ENCODE measurements at regions not wholly inside any gene's neighbourhood (a gene's known extent, or its start where the extent isn't known, plus 50 kb on each side); places are given as distances from the start of the nearest gene placed in this dataset.

- H3K4me1 ChIP-seq (ENCODE audit: control insufficient read depth, insufficient read depth, low read depth, low read length): peaks cover 4% of the 10 kb centered on the region
- no peak overlapping the region for H3K9ac ChIP-seq (ENCODE audit: low read length)
- no peak overlapping the region for H3K14ac ChIP-seq (ENCODE audit: low read length in 2 of 2)
- no peak overlapping the region for H2AK5ac ChIP-seq (ENCODE audit: low read length, severe bottlenecking)
- H4K91ac ChIP-seq (ENCODE audit: low read length): no peak overlapping the region
- H3K9me3 ChIP-seq (ENCODE audit: control insufficient read depth, low read length): peaks cover 9% of the 10 kb centered on the region
- no peak overlapping the region for H3K4me3 ChIP-seq (ENCODE audit: insufficient read depth in 1 of 2, low read depth in 1 of 2, low read length in 2 of 2)
- H3K27me3 ChIP-seq (ENCODE audit: control insufficient read depth in 1 of 2, insufficient read depth in 1 of 2, low read length in 2 of 2): peaks cover 22 to 49% of the 10 kb centered on the region in 2 experiments
- H2BK120ac ChIP-seq (ENCODE audit: low read depth, low read length): no peak overlapping the region
- no peak overlapping the region for H4K8ac ChIP-seq (ENCODE audit: low read length)
- H2AFZ ChIP-seq (ENCODE audit: low read depth, low read length): no peak overlapping the region
- H3K4me2 ChIP-seq (ENCODE audit: low read length, poor library complexity, severe bottlenecking): no peak overlapping the region
- no peak overlapping the region for H3K23ac ChIP-seq (ENCODE audit: low read length in 2 of 2)
- no peak for DNase-seq
- H3K4ac ChIP-seq (ENCODE audit: low read depth in 1 of 2, low read length in 2 of 2): no peak overlapping the region
- no peaks in the 10 kb centered on the region for H3K79me1 ChIP-seq (replicated peaks; ENCODE audit: low read length, poor library complexity, severe bottlenecking)
- no peak overlapping the region for H2BK15ac ChIP-seq (ENCODE audit: low read depth, poor library complexity, severe bottlenecking)
- no peak overlapping the region for H3K27ac ChIP-seq (ENCODE audit: low read length, poor library complexity, severe bottlenecking)
- H2BK12ac ChIP-seq (ENCODE audit: low read length in 2 of 2): no peak overlapping the region
- H3K18ac ChIP-seq (ENCODE audit: low read depth in 1 of 2, low read length in 2 of 2): no peak overlapping the region
- no peak overlapping the region for H2BK5ac ChIP-seq (ENCODE audit: low read depth, low read length, poor library complexity, severe bottlenecking)
- WGBS: 79% methylated on average over 3 of the region's 4 CpGs
- H3K36me3 ChIP-seq (ENCODE audit: control insufficient read depth in 1 of 2, insufficient read depth in 2 of 2, low read depth in 1 of 2, low read length in 2 of 2): no peaks in the 10 kb centered on the region
Measured at GRCh38 chr3:127520993-127521392, 69.5 kb downstream of the TPRA1 start.

GRCh38 chr3:127518456-127519081, 72.0 kb downstream of the TPRA1 start:
- Histone ChIP-seq H2AK5ac (ENCODE audit: low read length, severe bottlenecking) (no peak overlapping the region), H3K27ac (ENCODE audit: low read length, poor library complexity, severe bottlenecking) (no peak overlapping the region), H2AFZ (ENCODE audit: low read depth, low read length) (no peak overlapping the region), H3K14ac (ENCODE audit: low read length in 2 of 2) (no peak overlapping the region), H3K4ac (ENCODE audit: low read depth in 1 of 2, low read length in 2 of 2) (no peak overlapping the region), H2BK15ac (ENCODE audit: low read depth, poor library complexity, severe bottlenecking) (no peak overlapping the region), H3K23ac (ENCODE audit: low read length in 2 of 2) (no peak overlapping the region), H3K9ac (ENCODE audit: low read length) (no peak overlapping the region), H3K79me1 (replicated peaks; ENCODE audit: low read length, poor library complexity, severe bottlenecking) (no peaks in the 10 kb centered on the region), H3K9me3 (ENCODE audit: control insufficient read depth, low read length) (peaks cover 9% of the 10 kb centered on the region), H3K4me2 (ENCODE audit: low read length, poor library complexity, severe bottlenecking) (no peak overlapping the region), H2BK12ac (ENCODE audit: low read length in 2 of 2) (no peak overlapping the region), H3K4me3 (ENCODE audit: insufficient read depth in 1 of 2, low read depth in 1 of 2, low read length in 2 of 2) (no peak overlapping the region), H3K27me3 (ENCODE audit: control insufficient read depth in 1 of 2, insufficient read depth in 1 of 2, low read length in 2 of 2) (peaks cover 19 to 35% of the 10 kb centered on the region in 2 experiments), H4K8ac (ENCODE audit: low read length) (no peak overlapping the region), H4K91ac (ENCODE audit: low read length) (no peak overlapping the region), H3K4me1 (ENCODE audit: control insufficient read depth, insufficient read depth, low read depth, low read length) (no peaks in the 10 kb centered on the region), H2BK5ac (ENCODE audit: low read depth, low read length, poor library complexity, severe bottlenecking) (no peak overlapping the region), H3K18ac (ENCODE audit: low read depth in 1 of 2, low read length in 2 of 2) (no peak overlapping the region), H3K36me3 (ENCODE audit: control insufficient read depth in 1 of 2, insufficient read depth in 2 of 2, low read depth in 1 of 2, low read length in 2 of 2) (no peaks in the 10 kb centered on the region), H2BK120ac (ENCODE audit: low read depth, low read length) (no peak overlapping the region)
- no peak for DNase-seq
- 91% methylated on average over 4 of the region's 4 CpGs for WGBS

- 49% methylated on average over 2 of the region's 3 CpGs for whole genome bisulfite sequencing
- Histone ChIP-seq H4K91ac (ENCODE audit: low read length) (no peak overlapping the region), H3K9me3 (ENCODE audit: control insufficient read depth, low read length) (no peaks in the 10 kb centered on the region), H2BK5ac (ENCODE audit: low read depth, low read length, poor library complexity, severe bottlenecking) (no peak overlapping the region), H3K14ac (ENCODE audit: low read length in 2 of 2) (no peak overlapping the region), H3K4ac (ENCODE audit: low read depth in 1 of 2, low read length in 2 of 2) (no peak overlapping the region), H3K27ac (ENCODE audit: low read length, poor library complexity, severe bottlenecking) (no peak overlapping the region), H2BK12ac (ENCODE audit: low read length in 2 of 2) (no peak overlapping the region), H3K23ac (ENCODE audit: low read length in 2 of 2) (no peak overlapping the region), H3K4me2 (ENCODE audit: low read length, poor library complexity, severe bottlenecking) (no peak overlapping the region), H3K36me3 (ENCODE audit: control insufficient read depth in 1 of 2, insufficient read depth in 2 of 2, low read depth in 1 of 2, low read length in 2 of 2) (no peaks in the 10 kb centered on the region), H3K27me3 (ENCODE audit: control insufficient read depth in 1 of 2, insufficient read depth in 1 of 2, low read length in 2 of 2) (peaks cover 8 to 13% of the 10 kb centered on the region in 2 experiments), H2BK15ac (ENCODE audit: low read depth, poor library complexity, severe bottlenecking) (no peak overlapping the region), H3K18ac (ENCODE audit: low read depth in 1 of 2, low read length in 2 of 2) (no peak overlapping the region), H4K8ac (ENCODE audit: low read length) (no peak overlapping the region), H2AK5ac (ENCODE audit: low read length, severe bottlenecking) (no peak overlapping the region), H2BK120ac (ENCODE audit: low read depth, low read length) (no peak overlapping the region), H3K9ac (ENCODE audit: low read length) (no peak overlapping the region), H2AFZ (ENCODE audit: low read depth, low read length) (no peak overlapping the region), H3K4me3 (ENCODE audit: insufficient read depth in 1 of 2, low read depth in 1 of 2, low read length in 2 of 2) (no peak overlapping the region), H3K79me1 (replicated peaks; ENCODE audit: low read length, poor library complexity, severe bottlenecking) (no peaks in the 10 kb centered on the region), H3K4me1 (ENCODE audit: control insufficient read depth, insufficient read depth, low read depth, low read length) (no peaks in the 10 kb centered on the region)
- no peak for DNase-seq
Measured at GRCh38 chr3:127512256-127512655, 78.3 kb downstream of the TPRA1 start.

- Histone ChIP-seq H2BK5ac (ENCODE audit: low read depth, low read length, poor library complexity, severe bottlenecking) (no peak overlapping the region), H2BK120ac (ENCODE audit: low read depth, low read length) (no peak overlapping the region), H3K4me2 (ENCODE audit: low read length, poor library complexity, severe bottlenecking) (no peak overlapping the region), H3K23ac (ENCODE audit: low read length in 2 of 2) (no peak overlapping the region), H4K91ac (ENCODE audit: low read length) (no peak overlapping the region), H3K14ac (ENCODE audit: low read length in 2 of 2) (no peak overlapping the region), H3K9ac (ENCODE audit: low read length) (no peak overlapping the region), H2AK5ac (ENCODE audit: low read length, severe bottlenecking) (no peak overlapping the region), H2AFZ (ENCODE audit: low read depth, low read length) (no peak overlapping the region), H3K79me1 (replicated peaks; ENCODE audit: low read length, poor library complexity, severe bottlenecking) (no peaks in the 10 kb centered on the region), H2BK15ac (ENCODE audit: low read depth, poor library complexity, severe bottlenecking) (no peak overlapping the region), H4K8ac (ENCODE audit: low read length) (no peak overlapping the region), H3K4ac (ENCODE audit: low read depth in 1 of 2, low read length in 2 of 2) (no peak overlapping the region), H3K27me3 (ENCODE audit: control insufficient read depth in 1 of 2, insufficient read depth in 1 of 2, low read length in 2 of 2) (peaks cover 10 to 20% of the 10 kb centered on the region in 2 experiments), H3K27ac (ENCODE audit: low read length, poor library complexity, severe bottlenecking) (no peak overlapping the region), H3K9me3 (ENCODE audit: control insufficient read depth, low read length) (peaks cover 43% of the 10 kb centered on the region), H2BK12ac (ENCODE audit: low read length in 2 of 2) (no peak overlapping the region), H3K36me3 (ENCODE audit: control insufficient read depth in 1 of 2, insufficient read depth in 2 of 2, low read depth in 1 of 2, low read length in 2 of 2) (no peaks in the 10 kb centered on the region), H3K18ac (ENCODE audit: low read depth in 1 of 2, low read length in 2 of 2) (no peak overlapping the region), H3K4me3 (ENCODE audit: insufficient read depth in 1 of 2, low read depth in 1 of 2, low read length in 2 of 2) (no peak overlapping the region), H3K4me1 (ENCODE audit: control insufficient read depth, insufficient read depth, low read depth, low read length) (no peaks in the 10 kb centered on the region)
- WGBS: no CpG with 5 or more reads among the region's 1 CpG
- no peak for DNase-seq
Measured at GRCh38 chr3:127501177-127501576, 89.4 kb downstream of the TPRA1 start.
